IMR-90 (cell line): ENCODE measurements at regions not wholly inside any gene's neighbourhood (a gene's known extent, or its start where the extent isn't known, plus 50 kb on each side); places are given as distances from the start of the nearest gene placed in this dataset.

Experiments used
- ATAC-seq: fragments of 200-7000 bp; cut with Tn5 transposase; 2 replicates; pipeline ENCODE4 v1.9.1; 2020; ENCODE audit warnings: low read depth, mild to moderate bottlenecking, moderate library complexity
- BruUV-seq: library from RNA; stranded (reverse); fragments of 400-500 nt; replicated peaks from 2 replicates; lab custom pipeline; 2021; lab: Mats Ljungman, UMichigan
- CTCF ChIA-PET: fragments of 300-600 bp; formaldehyde crosslinking; extraction: SDS; loops from one replicate; lab custom pipeline; 2021; ENCODE audit warnings: antibody characterized with exemption; lab: Yijun Ruan, JAX
- POLR2A ChIA-PET: fragments of 300-600 bp; sonication (Branson Sonifier 250); formaldehyde crosslinking; loops from one replicate; lab custom pipeline; 2022; ENCODE audit warnings: antibody characterized with exemption; ENCODE audit not compliant: unreplicated experiment; lab: Charles Lee
- DNase-seq: peaks from one replicate; pipeline ENCODE4 v3.0.0; 2013
- H2AFZ ChIP-seq: replicated peaks from 2 replicates; pipeline ENCODE3; 2013; ENCODE audit warnings: low read length, mild to moderate bottlenecking; ENCODE audit not compliant: poor library complexity
- H2AK5ac ChIP-seq: 2 replicates; pipeline ENCODE4 v1.6.1; 2013; ENCODE audit warnings: low read depth, low read length, inconsistent platforms
- H2AK9ac ChIP-seq: replicated peaks from 2 replicates; pipeline ENCODE3; 2013; ENCODE audit warnings: mild to moderate bottlenecking, low read depth, low read length, moderate library complexity; ENCODE audit not compliant: poor library complexity
- H2BK120ac ChIP-seq: 2 replicates; pipeline ENCODE4 v1.6.1; 2013; ENCODE audit warnings: low read depth, low read length, inconsistent platforms
- H2BK15ac ChIP-seq: 3 replicates; pipeline ENCODE4 v1.6.1; 2013; ENCODE audit warnings: low read depth, low read length, inconsistent platforms
- H2BK20ac ChIP-seq: 2 replicates; pipeline ENCODE4 v1.6.1; 2013; ENCODE audit warnings: low read depth, mild to moderate bottlenecking, inconsistent platforms, low read length, moderate library complexity
- H2BK5ac ChIP-seq: 2 replicates; pipeline ENCODE4 v1.6.1; 2013; ENCODE audit warnings: mild to moderate bottlenecking, low read depth, low read length, inconsistent platforms; ENCODE audit not compliant: poor library complexity, severe bottlenecking
- H3K14ac ChIP-seq: replicated peaks from 2 replicates; pipeline ENCODE4 v1.6.1; 2013; ENCODE audit warnings: low read depth, low read length, inconsistent platforms
- H3K18ac ChIP-seq: 2 replicates; pipeline ENCODE4 v1.6.1; 2013; ENCODE audit warnings: low read depth, low read length, control low read depth
- H3K23ac ChIP-seq: 2 replicates; pipeline ENCODE4 v1.6.1; 2013; ENCODE audit warnings: low read depth, low read length, inconsistent platforms
- H3K27ac ChIP-seq: 2 replicates; pipeline ENCODE4 v1.5.1; 2013; ENCODE audit warnings: mild to moderate bottlenecking, control low read depth, low read length; ENCODE audit not compliant: insufficient read depth
- H3K27me3 ChIP-seq: 2 replicates; pipeline ENCODE4 v1.6.1; 2013; ENCODE audit warnings: low read length; ENCODE audit not compliant: control insufficient read depth, insufficient read depth
- H3K36me3 ChIP-seq: 2 replicates; pipeline ENCODE4 v1.6.1; 2013; ENCODE audit warnings: low read length, mixed read lengths; ENCODE audit not compliant: control insufficient read depth, insufficient read depth
- H3K4ac ChIP-seq: 2 replicates; pipeline ENCODE4 v1.6.1; 2013; ENCODE audit warnings: low read depth, low read length, inconsistent platforms
- H3K4me1 ChIP-seq: 2 replicates; pipeline ENCODE4 v1.6.1; 2013; ENCODE audit warnings: low read length, mixed read lengths; ENCODE audit not compliant: control insufficient read depth, insufficient read depth
- H3K4me2 ChIP-seq: 2 replicates; pipeline ENCODE4 v1.6.1; 2013; ENCODE audit warnings: low read depth, mild to moderate bottlenecking, control low read depth, low read length, moderate library complexity
- H3K4me3 ChIP-seq: 2 replicates; pipeline ENCODE4 v1.5.1; 2013; ENCODE audit warnings: low read depth, mild to moderate bottlenecking, control low read depth, low read length, moderate library complexity; ENCODE audit not compliant: insufficient read depth
- H3K56ac ChIP-seq: 2 replicates; pipeline ENCODE4 v1.6.1; 2013; ENCODE audit warnings: low read length, inconsistent platforms; ENCODE audit not compliant: insufficient read depth; ENCODE audit errors: extremely low read depth
- H3K79me1 ChIP-seq, 2 experiments: 2 replicates each; pipeline ENCODE4 v1.6.1; 2013; ENCODE audit warnings: low read length in 2 of 2, inconsistent platforms in 1 of 2, low read depth in 1 of 2
- H3K9ac ChIP-seq: 2 replicates; pipeline ENCODE4 v1.6.1; 2013; ENCODE audit warnings: low read depth, low read length, control low read depth
- H3K9me1 ChIP-seq: 2 replicates; pipeline ENCODE4 v1.6.1; 2013; ENCODE audit warnings: low read length, inconsistent platforms; ENCODE audit not compliant: insufficient read depth
- H3K9me3 ChIP-seq: 2 replicates; pipeline ENCODE4 v1.6.1; 2013; ENCODE audit warnings: low read length; ENCODE audit not compliant: control insufficient read depth, insufficient read depth
- H4K20me1 ChIP-seq: 2 replicates; pipeline ENCODE4 v1.6.1; 2013; ENCODE audit warnings: low read length, inconsistent platforms; ENCODE audit not compliant: insufficient read depth
- H4K5ac ChIP-seq: 2 replicates; pipeline ENCODE4 v1.6.1; 2013; ENCODE audit warnings: mild to moderate bottlenecking, low read depth, low read length, control low read depth
- H4K8ac ChIP-seq, 2 experiments: 2 replicates each; pipeline ENCODE4 v1.6.1; 2013; ENCODE audit warnings: low read depth in 2 of 2, low read length in 2 of 2, control low read depth in 1 of 2, inconsistent platforms in 1 of 2
- H4K91ac ChIP-seq: 2 replicates; pipeline ENCODE4 v1.6.1; 2013; ENCODE audit warnings: low read depth, low read length, inconsistent platforms; ENCODE audit not compliant: insufficient read depth
- BHLHE40 ChIP-seq: fragments of 150-350 bp; IDR thresholded peaks from 2 replicates; pipeline ENCODE4 v1.6.1; 2016; ENCODE audit warnings: mild to moderate bottlenecking, low read depth, low read length
- CEBPB ChIP-seq: IDR thresholded peaks from 2 replicates; pipeline ENCODE4 v1.6.1; 2012; ENCODE audit warnings: low read depth, low read length, improper control_type of control experiment
- CHD1 ChIP-seq: IDR thresholded peaks from 2 replicates; pipeline ENCODE4 v1.6.1; 2012; ENCODE audit warnings: low read depth, low read length, improper control_type of control experiment
- CTCF ChIP-seq: conservative IDR thresholded peaks from 2 replicates; pipeline ENCODE4 v1.5.1; 2012; ENCODE audit warnings: mild to moderate bottlenecking, low read depth, low read length, improper control_type of control experiment
- ELK1 ChIP-seq: fragments of 150-350 bp; IDR thresholded peaks from 2 replicates; pipeline ENCODE4 v1.6.1; 2016; ENCODE audit warnings: low read depth, mild to moderate bottlenecking, low read length, moderate library complexity, borderline replicate concordance
- FOS ChIP-seq: fragments of 150-350 bp; IDR thresholded peaks from 2 replicates; pipeline ENCODE4 v1.6.1; 2016; ENCODE audit warnings: low read depth, low read length
- MAFK ChIP-seq: IDR thresholded peaks from 2 replicates; pipeline ENCODE4 v1.6.1; 2012; ENCODE audit warnings: low read depth, low read length, improper control_type of control experiment
- MAZ ChIP-seq: IDR thresholded peaks from 2 replicates; pipeline ENCODE4 v1.6.1; 2012; ENCODE audit warnings: low read depth, mild to moderate bottlenecking, low read length, improper control_type of control experiment, moderate library complexity, borderline replicate concordance
- MXI1 ChIP-seq: IDR thresholded peaks from 2 replicates; pipeline ENCODE4 v1.6.1; 2012; ENCODE audit warnings: low read depth, mild to moderate bottlenecking, low read length, moderate library complexity, borderline replicate concordance
- NFE2L2 ChIP-seq: fragments of 150-350 bp; IDR thresholded peaks from 2 replicates; pipeline ENCODE4 v1.6.1; 2016; ENCODE audit warnings: low read depth, mild to moderate bottlenecking, low read length
- POLR2A ChIP-seq: IDR thresholded peaks from 2 replicates; pipeline ENCODE4 v1.6.1; 2012; ENCODE audit warnings: mild to moderate bottlenecking, low read depth, low read length
- RAD21 ChIP-seq: IDR thresholded peaks from 2 replicates; pipeline ENCODE4 v1.6.1; 2012; ENCODE audit warnings: low read length, improper control_type of control experiment
- RCOR1 ChIP-seq: IDR thresholded peaks from 2 replicates; pipeline ENCODE4 v1.6.1; 2012; ENCODE audit warnings: mild to moderate bottlenecking, low read length, improper control_type of control experiment; ENCODE audit not compliant: insufficient replicate concordance
- RFX5 ChIP-seq: IDR thresholded peaks from 2 replicates; pipeline ENCODE4 v1.8.0; 2012; ENCODE audit warnings: low read depth, mild to moderate bottlenecking, low read length, moderate library complexity
- SMC3 ChIP-seq: fragments of 150-350 bp; IDR thresholded peaks from 2 replicates; pipeline ENCODE4 v1.6.1; 2016; ENCODE audit warnings: low read depth, mild to moderate bottlenecking, antibody characterized with exemption, low read length, moderate library complexity
- USF2 ChIP-seq: fragments of 150-350 bp; IDR thresholded peaks from 2 replicates; pipeline ENCODE4 v1.6.1; 2017; ENCODE audit warnings: mild to moderate bottlenecking, antibody characterized with exemption, low read length, low read depth
- dilution Hi-C: fragments of 300-500 bp; cut with HindIII; formaldehyde crosslinking; loops from one replicate; pipeline ENCODE4 v1.14.3; 2018; ENCODE audit warnings: low sequenced_read_pairs; ENCODE audit not compliant: unreplicated experiment
- in situ Hi-C: fragments of 300-500 bp; cut with MboI; formaldehyde crosslinking; loops from 3 replicates; pipeline ENCODE4 v1.14.3; 2019; ENCODE audit warnings: low sequenced_read_pairs, inconsistent platforms, mixed read lengths
- intact Hi-C: fragments of 100-400 bp; cut with micrococcal nuclease; formaldehyde crosslinking; loops from 2 replicates; pipeline ENCODE4 v1.10.0; 2022

- ChIA-PET CTCF (no interaction called here), POLR2A (no interaction called here)
- Histone ChIP-seq H4K91ac (no peak overlapping the region), H3K27ac (no peak overlapping the region), H3K9ac (no peak overlapping the region), H3K4me1 (peaks cover 8% of the 10 kb centered on the region), H2BK20ac (no peak overlapping the region), H2BK15ac (0 out of 3 replicates have a peak overlapping the region, but pooled peaks have one; percentile 37), H4K8ac (no peak overlapping the region), H2AK9ac (no peak overlapping the region), H2AFZ (no peak overlapping the region), H3K4me2 (no peak overlapping the region), H3K36me3 (no peaks in the 10 kb centered on the region), H3K4me3 (no peak overlapping the region), H4K20me1 (no peaks in the 10 kb centered on the region), H3K9me3 (no peaks in the 10 kb centered on the region), H3K4ac (no peak overlapping the region), H2BK120ac (no peak overlapping the region), H2AK5ac (no peak overlapping the region), H3K9me1 (peaks cover 3% of the 10 kb centered on the region; the same call in 1 of the 2 replicates), H3K14ac (no peak overlapping the region), H3K27me3 (no peaks in the 10 kb centered on the region), H3K79me1 (no peaks in the 10 kb centered on the region), H3K23ac (no peak overlapping the region), H2BK5ac (no peak overlapping the region), H3K56ac (no peak overlapping the region), H4K5ac (no peak overlapping the region), H3K18ac (no peak overlapping the region)
- TF ChIP-seq MAFK (no peak), MAZ (no peak), CEBPB (no peak), NFE2L2 (no peak), RAD21 (no peak), ELK1 (no peak), FOS (no peak), RFX5 (no peak), USF2 (no peak), SMC3 (no peak), MXI1 (no peak), CHD1 (no peak), POLR2A (no peak), RCOR1 (no peak), CTCF (no peak), BHLHE40 (no peak)
- ATAC-seq: no peak
- in situ Hi-C loops: no loop called here
- no TSS peak for BruUV-seq
- no peak for DNase-seq
- dilution Hi-C loops: no loop called here
- intact Hi-C loops: no loop called here
Measured at GRCh38 chr7:17526621-17527020, 228.2 kb downstream of the AHR start.
